CD4-positive, CD25-positive, alpha-beta regulatory T cell (primary cell): ENCODE measurements at regions not wholly inside any gene's neighbourhood (a gene's known extent, or its start where the extent isn't known, plus 50 kb on each side); places are given as distances from the start of the nearest gene placed in this dataset.

Source experiments
- ATAC-seq, 2 donors: fragments of 150-1000 bp; cut with Tn5 transposase; one replicate each; pipeline ENCODE4 v1.10.0; 2021; ENCODE audit warnings: low read depth in 2 of 2, moderate number of reproducible peaks in 2 of 2, moderate library complexity in 1 of 2
- DNase-seq, 3 donors: peaks; one replicate each; pipeline versions ENCODE4 v3.0.0 to v3.0.0-alpha.2; 2012 to 2022; ENCODE audit warnings: mixed read lengths in 1 of 3
- H3K27ac ChIP-seq: one replicate; pipeline ENCODE4 v1.7.0; 2013; ENCODE audit warnings: mild to moderate bottlenecking, low read length; ENCODE audit not compliant: insufficient read depth, poor library complexity, severe bottlenecking
- H3K27me3 ChIP-seq: one replicate; pipeline ENCODE4 v1.7.0; 2013; ENCODE audit warnings: low read length; ENCODE audit not compliant: control insufficient read depth, insufficient read depth
- H3K36me3 ChIP-seq: one replicate; pipeline ENCODE4 v1.7.0; 2013; ENCODE audit warnings: mild to moderate bottlenecking, low read length, moderate library complexity; ENCODE audit not compliant: control insufficient read depth, insufficient read depth
- H3K4me1 ChIP-seq: 2 replicates; pipeline ENCODE4 v1.7.0; 2013; ENCODE audit warnings: mild to moderate bottlenecking, low read length; ENCODE audit not compliant: insufficient read depth, control insufficient read depth, poor library complexity, severe bottlenecking
- H3K4me3 ChIP-seq: one replicate; pipeline ENCODE4 v1.7.0; 2013; ENCODE audit warnings: low read depth, mild to moderate bottlenecking, low read length, moderate library complexity
- H3K9me3 ChIP-seq, 2 experiments: 1 replicate in 1 of 2; 2 replicates in 1 of 2; pipeline ENCODE4 v1.7.0; 2013; ENCODE audit warnings: low read length in 2 of 2, mild to moderate bottlenecking in 1 of 2, moderate library complexity in 1 of 2; ENCODE audit not compliant: control insufficient read depth in 2 of 2
- H3K27ac Mint-ChIP-seq, 3 donors: one replicate each; pipeline ENCODE4 v1.8.0; 2020 to 2022; ENCODE audit warnings: mild to moderate bottlenecking in 3 of 3, mixed read lengths in 3 of 3, moderate library complexity in 2 of 3
- H3K27me3 Mint-ChIP-seq: one replicate; pipeline ENCODE4 v1.8.0; 2022; ENCODE audit warnings: mild to moderate bottlenecking, mixed read lengths
- H3K36me3 Mint-ChIP-seq: one replicate; pipeline ENCODE4 v1.8.0; 2020; ENCODE audit warnings: mixed read lengths
- H3K4me1 Mint-ChIP-seq, 4 donors: one replicate each; pipeline ENCODE4 v1.8.0; 2020 to 2022; ENCODE audit warnings: mixed read lengths in 4 of 4, mild to moderate bottlenecking in 1 of 4
- H3K4me3 Mint-ChIP-seq, 4 donors: one replicate each; pipeline ENCODE4 v1.8.0; 2020 to 2022; ENCODE audit warnings: mild to moderate bottlenecking in 4 of 4, mixed read lengths in 4 of 4, moderate library complexity in 3 of 4
- H3K9me3 Mint-ChIP-seq, 7 donors: one replicate each; pipeline ENCODE4 v1.8.0; 2020 to 2022; ENCODE audit warnings: mixed read lengths in 7 of 7, mild to moderate bottlenecking in 3 of 7, moderate library complexity in 2 of 7

- no peak for ATAC-seq
Observed at GRCh38 chr15:88752951-88753350, 50.3 kb upstream of the ACAN start.

More at GRCh38 chr15:88752951-88753350, 50.3 kb upstream of the ACAN start:
- Mint-ChIP-seq H3K27me3 (peaks cover 32% of the 10 kb centered on the region), H3K27ac (peak overlapping the region in 1 of 3 donors; percentile 31), H3K9me3 (peaks cover 0 to 4% (median 0%) of the 10 kb centered on the region in 7 donors), H3K4me1 (no peaks in the 10 kb centered on the region), H3K36me3 (no peaks in the 10 kb centered on the region), H3K4me3 (no peak overlapping the region)
- H3K4me1 ChIP-seq, result no peaks in the 10 kb centered on the region
- no peak overlapping the region for H3K4me3 ChIP-seq
- H3K36me3 ChIP-seq, result no peaks in the 10 kb centered on the region
- H3K27me3 ChIP-seq, result peaks cover 14% of the 10 kb centered on the region
- H3K9me3 ChIP-seq, result no peaks in the 10 kb centered on the region
- H3K27ac ChIP-seq, result no peak overlapping the region
- no peak for DNase-seq
